Panc1 (cell line): ENCODE measurements at regions not wholly inside any gene's neighbourhood (a gene's known extent, or its start where the extent isn't known, plus 50 kb on each side); places are given as distances from the start of the nearest gene placed in this dataset.
"Not testable (repeated sequence)": the region's sequence is repeated elsewhere in the genome, so short reads cannot be mapped to it uniquely, and the experiment has no call there.

Source experiments
- POLR2AphosphoS5 ChIP-seq: IDR thresholded peaks from 2 replicates; pipeline ENCODE4 v1.6.1; 2012; ENCODE audit warnings: mild to moderate bottlenecking, low read depth, low read length, moderate library complexity
- TF ChIP-seq, protein P1 (sequence below): fragments of 450-650 bp; IDR thresholded peaks from 2 replicates; pipeline ENCODE4 v1.5.1; 2017; ENCODE audit warnings: mild to moderate bottlenecking
- TF ChIP-seq, protein P2 (sequence below), 2 experiments: IDR thresholded peaks; 2 replicates each; pipeline ENCODE4 v1.6.1; 2011 to 2012; ENCODE audit warnings: low read depth in 2 of 2, control low read depth in 1 of 2, low read length in 1 of 2, mild to moderate bottlenecking in 1 of 2, moderate library complexity in 1 of 2; ENCODE audit not compliant: insufficient read depth in 1 of 2

DNA sequence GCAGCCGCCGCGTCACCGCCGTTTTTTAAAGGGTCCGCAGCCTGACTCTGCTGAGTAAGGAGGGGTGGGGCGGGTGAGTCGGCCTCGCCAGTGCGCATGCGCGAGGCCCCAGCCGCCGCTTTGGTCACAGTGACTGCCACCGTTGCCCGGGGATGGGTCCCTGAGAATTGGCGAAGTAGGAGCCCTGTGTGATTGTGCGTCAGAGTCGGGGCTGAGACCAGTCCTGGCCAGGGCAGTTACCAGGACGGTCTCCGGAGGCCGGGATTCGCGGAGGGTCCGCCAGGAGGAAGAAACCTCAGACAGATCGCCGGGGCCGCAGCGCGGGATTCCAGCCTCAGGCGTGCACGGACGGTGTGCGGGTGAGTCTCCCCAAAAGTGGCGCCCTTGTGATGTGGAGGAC lies 1386.9 kb upstream of the PCDH10 start:
- TF ChIP-seq, protein P1, sequence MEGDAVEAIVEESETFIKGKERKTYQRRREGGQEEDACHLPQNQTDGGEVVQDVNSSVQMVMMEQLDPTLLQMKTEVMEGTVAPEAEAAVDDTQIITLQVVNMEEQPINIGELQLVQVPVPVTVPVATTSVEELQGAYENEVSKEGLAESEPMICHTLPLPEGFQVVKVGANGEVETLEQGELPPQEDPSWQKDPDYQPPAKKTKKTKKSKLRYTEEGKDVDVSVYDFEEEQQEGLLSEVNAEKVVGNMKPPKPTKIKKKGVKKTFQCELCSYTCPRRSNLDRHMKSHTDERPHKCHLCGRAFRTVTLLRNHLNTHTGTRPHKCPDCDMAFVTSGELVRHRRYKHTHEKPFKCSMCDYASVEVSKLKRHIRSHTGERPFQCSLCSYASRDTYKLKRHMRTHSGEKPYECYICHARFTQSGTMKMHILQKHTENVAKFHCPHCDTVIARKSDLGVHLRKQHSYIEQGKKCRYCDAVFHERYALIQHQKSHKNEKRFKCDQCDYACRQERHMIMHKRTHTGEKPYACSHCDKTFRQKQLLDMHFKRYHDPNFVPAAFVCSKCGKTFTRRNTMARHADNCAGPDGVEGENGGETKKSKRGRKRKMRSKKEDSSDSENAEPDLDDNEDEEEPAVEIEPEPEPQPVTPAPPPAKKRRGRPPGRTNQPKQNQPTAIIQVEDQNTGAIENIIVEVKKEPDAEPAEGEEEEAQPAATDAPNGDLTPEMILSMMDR = not testable (repeated sequence)
- TF ChIP-seq, protein P2, sequence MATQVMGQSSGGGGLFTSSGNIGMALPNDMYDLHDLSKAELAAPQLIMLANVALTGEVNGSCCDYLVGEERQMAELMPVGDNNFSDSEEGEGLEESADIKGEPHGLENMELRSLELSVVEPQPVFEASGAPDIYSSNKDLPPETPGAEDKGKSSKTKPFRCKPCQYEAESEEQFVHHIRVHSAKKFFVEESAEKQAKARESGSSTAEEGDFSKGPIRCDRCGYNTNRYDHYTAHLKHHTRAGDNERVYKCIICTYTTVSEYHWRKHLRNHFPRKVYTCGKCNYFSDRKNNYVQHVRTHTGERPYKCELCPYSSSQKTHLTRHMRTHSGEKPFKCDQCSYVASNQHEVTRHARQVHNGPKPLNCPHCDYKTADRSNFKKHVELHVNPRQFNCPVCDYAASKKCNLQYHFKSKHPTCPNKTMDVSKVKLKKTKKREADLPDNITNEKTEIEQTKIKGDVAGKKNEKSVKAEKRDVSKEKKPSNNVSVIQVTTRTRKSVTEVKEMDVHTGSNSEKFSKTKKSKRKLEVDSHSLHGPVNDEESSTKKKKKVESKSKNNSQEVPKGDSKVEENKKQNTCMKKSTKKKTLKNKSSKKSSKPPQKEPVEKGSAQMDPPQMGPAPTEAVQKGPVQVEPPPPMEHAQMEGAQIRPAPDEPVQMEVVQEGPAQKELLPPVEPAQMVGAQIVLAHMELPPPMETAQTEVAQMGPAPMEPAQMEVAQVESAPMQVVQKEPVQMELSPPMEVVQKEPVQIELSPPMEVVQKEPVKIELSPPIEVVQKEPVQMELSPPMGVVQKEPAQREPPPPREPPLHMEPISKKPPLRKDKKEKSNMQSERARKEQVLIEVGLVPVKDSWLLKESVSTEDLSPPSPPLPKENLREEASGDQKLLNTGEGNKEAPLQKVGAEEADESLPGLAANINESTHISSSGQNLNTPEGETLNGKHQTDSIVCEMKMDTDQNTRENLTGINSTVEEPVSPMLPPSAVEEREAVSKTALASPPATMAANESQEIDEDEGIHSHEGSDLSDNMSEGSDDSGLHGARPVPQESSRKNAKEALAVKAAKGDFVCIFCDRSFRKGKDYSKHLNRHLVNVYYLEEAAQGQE (IDR thresholded peaks at IDR 0.05; ENCODE audit: insufficient read depth in 1 of 2, low read depth in 2 of 2, low read length in 1 of 2) = not testable (repeated sequence)
- not testable (repeated sequence) for TF ChIP-seq POLR2AphosphoS5
